Effector memory CD8-positive, alpha-beta T cell (primary cell): ENCODE measurements at regions not wholly inside any gene's neighbourhood (a gene's known extent, or its start where the extent isn't known, plus 50 kb on each side); places are given as distances from the start of the nearest gene placed in this dataset.

Source experiments
- ATAC-seq: fragments of 150-1000 bp; cut with Tn5 transposase; replicated peaks from 2 replicates; pipeline ENCODE4 v1.10.0; 2021; ENCODE audit warnings: mild to moderate bottlenecking, moderate library complexity
- DNase-seq, 3 experiments: peaks; one replicate each; pipeline ENCODE4 v3.0.0; 2021
- H3K27ac Mint-ChIP-seq, 2 donors: one replicate each; pipeline ENCODE4 v1.8.0; 2022; ENCODE audit warnings: mild to moderate bottlenecking in 2 of 2, mixed read lengths in 2 of 2, moderate library complexity in 2 of 2
- H3K27me3 Mint-ChIP-seq, 2 donors: one replicate each; pipeline ENCODE4 v1.8.0; 2022; ENCODE audit warnings: mixed read lengths in 2 of 2
- H3K36me3 Mint-ChIP-seq: one replicate; pipeline ENCODE4 v1.8.0; 2022; ENCODE audit warnings: mild to moderate bottlenecking, moderate library complexity, mixed read lengths; ENCODE audit not compliant: insufficient read depth
- H3K4me1 Mint-ChIP-seq, 2 donors: one replicate each; pipeline ENCODE4 v1.8.0; 2022; ENCODE audit warnings: low read depth in 2 of 2, mixed read lengths in 2 of 2
- H3K4me3 Mint-ChIP-seq, 2 donors: one replicate each; pipeline ENCODE4 v1.8.0; 2022; ENCODE audit warnings: mild to moderate bottlenecking in 2 of 2, mixed read lengths in 2 of 2, moderate library complexity in 2 of 2
- H3K9me3 Mint-ChIP-seq, 2 donors: one replicate each; pipeline ENCODE4 v1.8.0; 2022; ENCODE audit warnings: mixed read lengths in 2 of 2

- no peak for DNase-seq
- H3K27ac Mint-ChIP-seq = no peak overlapping the region
- ATAC-seq = no peak
- peaks cover 59 to 78% of the 10 kb centered on the region in 2 donors for H3K27me3 Mint-ChIP-seq
- H3K36me3 Mint-ChIP-seq = no peaks in the 10 kb centered on the region
- peaks cover 0 to 10% of the 10 kb centered on the region in 2 donors for H3K4me1 Mint-ChIP-seq
- H3K9me3 Mint-ChIP-seq = no peaks in the 10 kb centered on the region
- no peak overlapping the region for H3K4me3 Mint-ChIP-seq
These were observed 377.8 kb upstream of the RUNX1 start for GRCh38 chr21:35426897-35427296.

- H3K4me1 Mint-ChIP-seq = peaks cover 0 to 10% of the 10 kb centered on the region in 2 donors
- H3K4me3 Mint-ChIP-seq = no peak overlapping the region
- no peak for DNase-seq
- H3K27ac Mint-ChIP-seq = no peak overlapping the region
- peaks cover 57 to 77% of the 10 kb centered on the region in 2 donors for H3K27me3 Mint-ChIP-seq
- H3K9me3 Mint-ChIP-seq = no peaks in the 10 kb centered on the region
- ATAC-seq = no peak
- H3K36me3 Mint-ChIP-seq = no peaks in the 10 kb centered on the region
These were observed 377.4 kb upstream of the RUNX1 start for GRCh38 chr21:35426469-35426868.

GRCh38 chr21:35424122-35424521 is 375.0 kb upstream of the RUNX1 start:
- no peak overlapping the region for H3K4me3 Mint-ChIP-seq
- no peak for DNase-seq
- H3K27me3 Mint-ChIP-seq = peaks cover 42 to 63% of the 10 kb centered on the region in 2 donors
- ATAC-seq = no peak
- H3K36me3 Mint-ChIP-seq = no peaks in the 10 kb centered on the region
- H3K4me1 Mint-ChIP-seq = peaks cover 0 to 10% of the 10 kb centered on the region in 2 donors
- no peak overlapping the region for H3K27ac Mint-ChIP-seq
- no peaks in the 10 kb centered on the region for H3K9me3 Mint-ChIP-seq

- peaks cover 42 to 59% of the 10 kb centered on the region in 2 donors for H3K27me3 Mint-ChIP-seq
- H3K4me3 Mint-ChIP-seq = no peak overlapping the region
- peaks cover 0 to 10% of the 10 kb centered on the region in 2 donors for H3K4me1 Mint-ChIP-seq
- DNase-seq (no peak), ATAC-seq (no peak)
- H3K36me3 Mint-ChIP-seq = no peaks in the 10 kb centered on the region
- H3K27ac Mint-ChIP-seq = no peak overlapping the region
- no peaks in the 10 kb centered on the region for H3K9me3 Mint-ChIP-seq
These were observed 374.6 kb upstream of the RUNX1 start for GRCh38 chr21:35423709-35424108.

- no peak overlapping the region for H3K4me3 Mint-ChIP-seq
These were observed 372.9 kb upstream of the RUNX1 start for GRCh38 chr21:35422011-35422410.

GRCh38 chr21:35421221-35421620 is 372.1 kb upstream of the RUNX1 start:
- no peaks in the 10 kb centered on the region for H3K36me3 Mint-ChIP-seq
- ATAC-seq = no peak
- no peak overlapping the region for H3K27ac Mint-ChIP-seq
- peaks cover 32 to 44% of the 10 kb centered on the region in 2 donors for H3K27me3 Mint-ChIP-seq
- H3K4me1 Mint-ChIP-seq = no peaks in the 10 kb centered on the region
- DNase-seq = no peak
- peak overlapping the region in 1 of 2 donors; percentile 38 for H3K4me3 Mint-ChIP-seq
- no peaks in the 10 kb centered on the region for H3K9me3 Mint-ChIP-seq

More at GRCh38 chr21:35422011-35422410, 372.9 kb upstream of the RUNX1 start:
- Mint-ChIP-seq H3K27ac (no peak overlapping the region), H3K4me1 (peaks cover 0 to 3% of the 10 kb centered on the region in 2 donors), H3K36me3 (no peaks in the 10 kb centered on the region), H3K9me3 (no peaks in the 10 kb centered on the region), H3K27me3 (peaks cover 32 to 44% of the 10 kb centered on the region in 2 donors)
- DNase-seq = no peak
- ATAC-seq = no peak

GRCh38 chr21:35420656-35421055 is 371.6 kb upstream of the RUNX1 start:
- Mint-ChIP-seq H3K27ac (no peak overlapping the region), H3K36me3 (no peaks in the 10 kb centered on the region), H3K4me1 (no peaks in the 10 kb centered on the region), H3K4me3 (no peak overlapping the region), H3K27me3 (peaks cover 31 to 43% of the 10 kb centered on the region in 2 donors), H3K9me3 (no peaks in the 10 kb centered on the region)
- DNase-seq = no peak
- ATAC-seq = no peak

GRCh38 chr21:35417762-35418161 is 368.7 kb upstream of the RUNX1 start:
- H3K36me3 Mint-ChIP-seq = no peaks in the 10 kb centered on the region
- peaks cover 52 to 59% of the 10 kb centered on the region in 2 donors for H3K27me3 Mint-ChIP-seq
- H3K4me1 Mint-ChIP-seq = no peaks in the 10 kb centered on the region
- H3K9me3 Mint-ChIP-seq = no peaks in the 10 kb centered on the region
- no peak for DNase-seq
- ATAC-seq = no peak
- no peak overlapping the region for H3K4me3 Mint-ChIP-seq
- no peak overlapping the region for H3K27ac Mint-ChIP-seq

- DNase-seq = no peak
- ATAC-seq = no peak
- peaks cover 47 to 59% of the 10 kb centered on the region in 2 donors for H3K27me3 Mint-ChIP-seq
- H3K36me3 Mint-ChIP-seq = no peaks in the 10 kb centered on the region
- H3K9me3 Mint-ChIP-seq = no peaks in the 10 kb centered on the region
- H3K4me1 Mint-ChIP-seq = no peaks in the 10 kb centered on the region
- no peak overlapping the region for H3K4me3 Mint-ChIP-seq
- no peak overlapping the region for H3K27ac Mint-ChIP-seq
These were observed 367.9 kb upstream of the RUNX1 start for GRCh38 chr21:35416866-35417489.

- no peak overlapping the region for H3K27ac Mint-ChIP-seq
- ATAC-seq (no peak), DNase-seq (no peak)
- no peaks in the 10 kb centered on the region for H3K36me3 Mint-ChIP-seq
- H3K9me3 Mint-ChIP-seq = no peaks in the 10 kb centered on the region
- peaks cover 54 to 64% of the 10 kb centered on the region in 2 donors for H3K27me3 Mint-ChIP-seq
- H3K4me1 Mint-ChIP-seq = no peaks in the 10 kb centered on the region
- no peak overlapping the region for H3K4me3 Mint-ChIP-seq
These were observed 365.5 kb upstream of the RUNX1 start for GRCh38 chr21:35414507-35415139.

GRCh38 chr21:35414056-35414455 is 365.0 kb upstream of the RUNX1 start:
- Mint-ChIP-seq H3K27ac (no peak overlapping the region), H3K4me3 (no peak overlapping the region), H3K4me1 (no peaks in the 10 kb centered on the region), H3K36me3 (no peaks in the 10 kb centered on the region), H3K27me3 (peaks cover 59 to 70% of the 10 kb centered on the region in 2 donors), H3K9me3 (no peaks in the 10 kb centered on the region)
- ATAC-seq (no peak), DNase-seq (no peak)

GRCh38 chr21:35412231-35412630 is 363.1 kb upstream of the RUNX1 start:
- no peak overlapping the region for H3K4me3 Mint-ChIP-seq
- H3K27me3 Mint-ChIP-seq = peaks cover 58 to 79% of the 10 kb centered on the region in 2 donors
- DNase-seq (no peak), ATAC-seq (no peak)
- H3K4me1 Mint-ChIP-seq = peaks cover 4% of the 10 kb centered on the region in 2 donors
- no peaks in the 10 kb centered on the region for H3K9me3 Mint-ChIP-seq
- H3K36me3 Mint-ChIP-seq = no peaks in the 10 kb centered on the region
- H3K27ac Mint-ChIP-seq = no peak overlapping the region

- Mint-ChIP-seq H3K36me3 (no peaks in the 10 kb centered on the region), H3K9me3 (no peaks in the 10 kb centered on the region), H3K4me3 (no peak overlapping the region), H3K27ac (no peak overlapping the region), H3K4me1 (peaks cover 4% of the 10 kb centered on the region in 2 donors), H3K27me3 (peaks cover 50 to 77% of the 10 kb centered on the region in 2 donors)
- ATAC-seq = no peak
- DNase-seq = no peak
These were observed 362.3 kb upstream of the RUNX1 start for GRCh38 chr21:35411434-35411833.

- H3K27ac Mint-ChIP-seq = no peak overlapping the region
- H3K4me1 Mint-ChIP-seq = peaks cover 4% of the 10 kb centered on the region in 2 donors
These were observed 361.6 kb upstream of the RUNX1 start for GRCh38 chr21:35410656-35411055.

More at GRCh38 chr21:35410656-35411055, 361.6 kb upstream of the RUNX1 start:
- no peak for DNase-seq
- Mint-ChIP-seq H3K36me3 (no peaks in the 10 kb centered on the region), H3K9me3 (no peaks in the 10 kb centered on the region), H3K4me3 (no peak overlapping the region), H3K27me3 (peaks cover 51 to 83% of the 10 kb centered on the region in 2 donors)
- no peak for ATAC-seq
